ENCODE measurements at regions not wholly inside any gene's neighbourhood (a gene's known extent, or its start where the extent isn't known, plus 50 kb on each side); places are given as distances from the start of the nearest gene placed in this dataset.
"Not testable (repeated sequence)": the region's sequence is repeated elsewhere in the genome, so short reads cannot be mapped to it uniquely, and the experiment has no call there.

DNA sequence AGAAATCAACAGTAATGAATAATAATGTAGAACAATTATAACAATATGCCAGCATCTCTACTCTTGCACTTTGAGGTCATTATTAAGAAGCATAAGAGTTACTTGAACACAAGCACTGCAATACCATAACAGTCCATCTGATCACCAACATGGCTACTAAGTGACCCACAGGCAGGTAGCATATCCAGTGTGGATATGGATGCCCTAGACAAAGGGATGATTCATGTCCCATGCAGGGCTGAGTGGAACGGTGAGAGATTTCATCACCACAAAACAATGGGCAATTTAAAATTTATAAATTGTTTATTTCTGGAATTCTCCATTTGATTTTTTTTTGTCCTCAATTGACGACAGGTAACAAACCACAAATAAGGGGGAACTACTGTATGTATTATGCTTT is 107.7 kb upstream of the TSC22D2 start:
- DNase-seq, result no peak

DNA sequence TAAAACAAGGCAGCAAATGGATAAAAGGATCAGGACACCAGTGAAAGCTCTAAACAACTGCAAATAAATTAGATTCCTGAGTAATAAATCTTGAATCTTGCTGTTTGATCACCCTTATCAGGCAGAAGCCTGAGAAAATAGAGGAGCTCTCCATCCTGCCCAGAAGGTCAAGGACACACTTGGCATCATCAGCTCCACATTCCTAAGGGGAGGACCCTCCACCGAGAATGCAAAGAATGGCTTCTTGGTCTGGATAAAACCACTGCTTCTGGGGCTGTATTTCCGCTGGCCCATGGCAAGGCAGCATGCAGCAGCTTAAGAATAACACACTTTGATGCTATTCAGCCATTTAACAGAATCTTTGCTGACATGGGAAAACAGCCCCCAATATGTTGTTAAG is 108.9 kb upstream of the TSC22D2 start:
- no peak for DNase-seq

DNA sequence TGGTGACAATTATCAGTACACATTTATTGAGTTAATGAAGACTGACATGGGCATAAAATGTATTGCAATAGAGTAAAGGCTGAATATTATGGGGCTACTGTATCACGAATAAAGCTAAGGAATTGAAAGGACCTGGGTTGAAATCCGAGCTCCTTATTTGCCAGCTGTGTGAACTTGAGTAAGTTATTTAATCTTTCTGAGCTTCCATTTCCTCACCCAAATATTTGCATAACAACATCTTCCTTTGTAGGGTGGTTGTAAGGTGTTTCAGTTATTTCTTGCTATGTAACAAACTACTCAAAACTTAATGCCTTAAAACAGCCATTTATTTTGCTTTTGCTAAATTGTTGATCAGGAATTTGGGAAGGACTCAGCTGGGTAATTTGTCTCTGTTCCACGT is 111.1 kb upstream of the TSC22D2 start:
- no peak for DNase-seq

DNA sequence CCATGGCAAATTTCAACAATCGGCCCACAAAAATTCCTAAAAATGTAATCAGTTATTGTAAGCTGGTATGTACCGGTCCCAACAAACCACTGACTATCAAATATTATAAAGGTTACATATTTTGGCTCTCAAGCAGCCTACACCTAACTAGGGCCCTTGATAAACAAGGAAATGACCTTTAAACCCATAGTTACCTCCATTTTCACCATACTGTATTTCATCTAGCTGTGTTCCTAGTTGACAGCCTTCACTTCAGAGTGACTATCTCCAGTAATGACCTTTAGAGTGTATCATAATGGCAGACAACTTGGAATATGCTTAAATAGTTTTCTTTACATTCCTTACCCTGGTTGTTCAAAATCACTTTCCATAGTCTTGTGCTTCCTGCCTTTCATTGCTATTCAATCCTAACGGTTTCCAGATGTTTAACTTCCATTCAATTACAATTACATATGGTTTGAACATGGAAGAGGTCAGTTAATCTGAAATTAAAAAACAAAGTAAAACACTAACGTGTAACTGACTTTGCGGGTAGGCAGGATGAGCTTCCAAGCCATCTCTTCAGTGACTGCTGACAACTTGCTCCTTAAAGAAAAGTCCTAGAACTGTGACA is 111.9 kb upstream of the TSC22D2 start:
- DNase-seq, result no peak

DNA sequence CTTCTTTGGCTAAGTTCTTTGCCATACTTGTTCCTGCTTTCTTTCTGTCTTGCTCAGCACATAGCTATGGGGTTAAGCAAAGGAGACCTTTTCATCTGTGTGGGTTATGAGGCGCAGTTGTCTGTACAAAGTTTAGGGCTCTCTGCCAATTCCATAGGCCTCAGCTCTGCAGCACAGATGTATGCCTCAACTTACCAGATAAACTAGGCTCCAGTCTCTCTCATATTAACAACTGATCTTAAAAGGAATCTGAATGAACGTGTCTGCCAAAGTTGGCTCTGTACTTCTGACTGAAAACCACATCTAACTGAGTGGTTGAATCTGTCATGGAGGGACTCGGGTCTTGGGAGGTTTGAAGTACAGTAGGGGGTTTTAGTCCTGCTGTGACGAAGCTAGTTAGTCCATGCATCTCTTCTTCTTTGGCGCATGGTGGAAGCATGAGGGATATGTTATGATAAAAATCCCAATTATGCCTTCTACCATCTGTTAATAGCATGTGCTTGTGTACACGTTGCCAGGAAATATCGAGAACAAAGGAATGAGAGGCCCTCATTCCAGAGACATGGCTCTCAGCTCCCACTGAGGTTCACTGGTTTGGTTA is 114.6 kb upstream of the TSC22D2 start:
- DNase-seq, result no peak

DNA sequence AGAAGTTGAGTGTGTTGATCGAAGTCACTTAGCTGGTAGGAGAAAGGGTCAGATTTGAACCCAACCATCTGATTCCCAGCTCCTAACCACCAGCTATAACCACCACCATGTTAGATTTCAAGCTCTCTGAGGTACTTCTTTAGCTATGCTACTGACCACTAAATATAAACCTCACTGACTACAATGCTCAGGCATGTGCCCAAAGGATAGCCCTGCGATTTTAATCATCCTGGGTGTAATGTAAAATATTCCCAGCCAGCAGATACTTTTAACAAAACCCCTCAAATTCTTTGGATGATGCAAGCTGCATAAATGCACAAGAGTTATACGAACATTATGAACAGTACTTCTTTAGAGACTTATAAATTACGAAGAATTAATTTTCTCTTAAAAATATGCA is 115.2 kb upstream of the TSC22D2 start:
- DNase-seq, result no peak

DNA sequence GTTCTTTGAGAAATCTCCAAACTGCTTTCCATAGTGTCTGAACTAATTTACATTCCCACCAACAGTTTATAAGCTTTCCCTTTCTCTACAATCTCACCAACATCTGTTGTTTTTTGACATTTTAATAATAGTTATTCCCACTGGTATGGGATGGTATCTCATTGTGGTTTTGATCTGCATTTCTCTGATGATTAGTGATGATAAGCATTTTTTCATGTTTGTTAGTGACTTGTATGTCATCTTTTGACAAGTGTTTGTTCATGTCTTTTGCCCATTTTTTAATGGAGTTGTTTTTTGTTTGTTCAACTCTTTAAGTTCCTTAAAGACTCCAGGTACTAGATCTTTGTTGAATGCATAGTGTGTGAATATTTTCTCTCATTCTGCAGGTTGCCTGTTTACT is 116.6 kb upstream of the TSC22D2 start:
- no peak for DNase-seq

DNA sequence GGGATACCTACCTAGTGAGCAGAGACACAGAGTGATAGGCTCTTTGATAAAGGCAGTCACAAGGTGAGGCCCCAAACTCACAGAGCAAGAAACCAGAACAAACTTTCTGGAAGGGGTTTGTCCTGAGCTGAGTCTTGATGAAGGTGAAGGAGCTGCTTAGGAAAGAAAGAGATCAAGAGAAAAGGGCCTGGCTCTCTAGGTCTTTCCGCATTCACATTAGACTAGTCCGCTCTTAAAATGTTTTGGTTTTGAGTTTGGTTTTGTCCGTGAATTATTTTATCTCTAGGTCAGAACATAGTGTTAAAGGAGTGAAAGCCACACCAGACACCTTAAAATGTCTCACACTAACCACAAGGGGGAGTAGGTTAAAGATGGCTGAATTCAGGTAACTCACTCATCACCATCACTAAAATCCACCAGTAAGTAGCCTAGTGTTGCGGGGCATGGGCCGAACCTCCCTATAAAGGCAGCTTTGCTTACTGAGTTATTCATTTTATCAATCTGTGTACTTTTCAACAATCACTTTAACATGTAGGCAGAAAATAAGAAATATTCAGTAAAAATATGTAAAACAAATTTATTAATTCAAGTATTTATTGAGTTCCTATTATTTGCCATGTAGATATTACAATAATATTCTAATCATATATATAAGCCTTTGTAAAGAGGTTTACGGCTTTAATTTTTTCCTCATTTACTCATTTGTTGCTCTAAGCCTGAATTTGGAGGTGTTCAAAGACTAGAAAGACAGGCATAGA is 121.5 kb upstream of the TSC22D2 start:
- no peak for DNase-seq

DNA sequence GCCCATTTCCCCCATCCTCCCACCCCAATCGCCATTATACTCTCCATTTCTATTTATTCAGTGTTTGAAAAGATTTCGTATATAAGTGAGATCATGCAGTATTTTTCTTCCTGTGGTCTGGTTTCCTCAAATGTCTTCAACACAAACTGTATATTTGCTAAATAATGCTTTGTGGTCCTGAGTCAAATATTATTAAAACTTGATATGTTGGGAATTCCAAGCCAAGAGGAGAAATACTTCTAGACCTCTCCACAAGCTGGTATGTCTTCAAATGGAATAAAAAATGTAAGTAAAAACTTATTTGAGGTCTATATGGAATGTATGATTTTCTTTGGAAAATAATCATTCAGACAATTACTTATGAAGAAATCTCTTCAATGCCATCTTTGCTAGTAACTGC is 122.5 kb upstream of the TSC22D2 start:
- no peak for DNase-seq

DNA sequence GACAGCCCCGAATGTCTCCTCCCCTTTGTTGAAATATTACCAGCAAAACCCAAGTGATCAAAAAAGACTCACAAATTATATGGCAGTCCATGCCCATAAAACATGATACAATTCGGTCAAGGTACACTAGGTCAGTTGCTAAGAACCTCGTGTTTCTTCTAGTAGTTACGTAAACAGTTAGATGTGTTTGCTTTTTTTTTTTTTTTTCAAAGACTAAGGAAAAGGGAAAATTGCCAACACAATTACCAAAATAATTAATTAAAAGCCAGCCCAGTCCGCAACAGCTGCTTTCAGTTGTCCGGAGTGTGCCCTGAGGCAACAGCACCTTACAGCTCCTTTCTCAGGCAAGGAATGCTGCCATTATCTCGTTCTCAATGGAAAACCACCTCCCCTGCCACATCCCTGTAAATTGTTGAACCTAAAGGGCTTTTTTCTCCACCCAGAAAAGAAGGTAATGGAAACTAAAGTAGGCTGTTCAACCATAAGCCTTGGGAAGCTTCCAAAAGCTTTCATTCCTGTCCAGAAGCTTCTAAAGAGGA is 129.2 kb upstream of the TSC22D2 start:
- no peak for DNase-seq

DNA sequence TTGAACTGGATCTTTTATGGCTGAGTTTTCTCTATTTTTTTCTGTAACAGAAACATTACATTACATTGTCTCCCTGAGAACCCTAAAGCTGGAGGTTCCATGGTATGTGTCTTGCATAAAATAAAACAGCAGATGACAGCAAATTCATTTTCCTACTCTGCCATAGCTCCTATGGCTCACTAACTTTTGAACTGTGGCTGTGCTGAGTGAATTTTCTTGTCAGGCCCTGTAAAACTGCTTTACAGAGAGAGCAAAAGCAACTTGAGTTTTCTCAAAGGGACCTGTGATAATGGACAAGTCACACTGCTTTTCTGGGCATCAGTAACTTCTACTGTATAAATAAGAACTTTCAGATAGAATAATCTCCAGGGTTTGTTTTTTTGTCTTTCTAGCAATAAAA is 129.9 kb upstream of the TSC22D2 start:
- no peak for DNase-seq

DNA sequence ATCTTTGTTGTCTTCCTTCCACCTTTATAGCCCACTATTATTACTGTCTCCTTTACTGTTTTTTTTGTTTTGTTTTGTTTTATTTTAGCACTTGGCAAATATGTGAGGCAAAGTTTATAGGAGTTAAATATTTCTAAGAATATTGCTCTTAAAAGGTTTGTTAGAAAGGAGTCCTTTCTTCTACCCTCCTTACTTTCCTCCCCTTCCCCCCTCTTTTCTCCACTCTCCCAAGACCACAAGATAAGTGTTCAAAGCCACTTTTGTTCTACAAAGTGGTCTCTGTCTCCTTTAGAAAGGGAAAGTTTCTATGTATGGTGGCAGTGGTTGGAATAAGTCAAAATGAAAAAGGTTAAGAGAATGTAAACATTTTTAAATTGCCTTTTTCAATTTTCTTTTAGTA is 130.7 kb upstream of the TSC22D2 start:
- DNase-seq, result no peak

DNA sequence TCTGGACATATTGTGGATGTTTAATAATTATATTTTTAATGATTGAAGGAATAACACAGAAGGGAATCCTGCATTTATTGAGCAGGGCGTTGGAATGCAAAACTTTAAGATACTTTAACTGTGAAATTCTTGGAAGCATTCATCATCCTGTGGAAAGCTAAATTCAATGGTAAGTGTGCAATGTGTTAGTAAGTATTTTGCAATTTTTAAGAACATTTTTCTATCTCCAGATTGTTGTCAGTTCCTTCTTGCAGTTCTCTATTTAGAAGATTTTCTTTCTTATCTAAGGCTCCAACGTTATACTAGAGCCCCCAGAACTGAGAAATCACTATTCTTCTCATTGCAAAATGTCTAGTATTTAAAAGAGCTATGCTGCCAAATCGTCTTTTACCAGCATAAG is 132.2 kb upstream of the TSC22D2 start:
- DNase-seq, result no peak

DNA sequence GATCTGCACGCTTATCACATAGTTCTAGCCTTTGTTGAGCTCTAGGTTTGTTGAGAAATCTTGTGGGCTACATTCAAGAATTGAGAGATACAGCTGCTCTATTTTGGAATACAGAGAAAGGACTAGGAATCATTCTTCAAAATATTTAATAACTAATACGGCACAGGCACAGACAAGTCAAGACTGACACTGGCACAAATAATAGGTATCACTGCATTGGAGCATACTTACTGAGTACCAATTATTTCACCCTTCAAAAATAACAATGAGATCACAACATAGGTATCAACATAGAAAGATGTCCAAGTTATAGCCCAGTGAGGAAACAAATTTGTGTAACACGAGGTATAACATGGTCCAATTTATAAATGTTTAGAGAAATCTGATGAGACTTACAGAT is 133.7 kb upstream of the TSC22D2 start:
- no peak for DNase-seq

DNA sequence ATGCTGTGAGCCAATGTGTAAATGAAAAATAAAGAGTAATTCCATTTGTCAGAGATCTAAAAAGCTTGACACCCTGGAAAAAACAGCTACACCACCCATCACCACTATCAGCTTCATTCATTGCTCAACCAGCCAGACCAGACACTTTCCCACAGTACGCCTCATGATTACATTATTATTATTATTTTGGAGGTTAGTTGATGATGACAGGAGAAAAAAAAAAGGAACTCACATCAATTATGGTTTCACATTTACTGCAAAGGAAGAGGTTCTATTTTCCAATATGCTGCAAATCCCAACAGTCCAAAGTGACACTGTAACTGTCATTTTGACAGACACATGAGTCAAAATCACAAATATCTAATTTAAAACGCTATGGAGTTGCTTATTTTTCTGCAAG is 134.7 kb upstream of the TSC22D2 start:
- DNase-seq, result no peak

DNA sequence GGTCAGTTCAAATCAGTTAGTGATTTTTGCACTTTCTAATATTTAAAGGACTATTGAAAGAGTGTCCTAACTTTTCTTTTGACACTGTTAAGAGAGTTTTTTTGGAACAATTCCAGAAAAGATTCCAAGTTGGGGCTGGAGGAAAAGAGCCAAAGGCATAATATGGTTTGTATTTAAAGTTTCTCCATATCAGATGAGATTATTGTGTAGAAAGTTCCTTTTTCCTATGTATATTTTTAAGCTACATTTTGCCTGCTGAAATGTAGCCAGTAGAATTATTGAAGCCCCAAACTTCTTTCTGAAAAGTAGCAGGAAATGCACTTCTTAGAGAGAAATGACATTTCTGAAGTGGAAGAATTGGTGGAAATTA is 136.5 kb upstream of the TSC22D2 start:
- DNase-seq, result no peak

DNA sequence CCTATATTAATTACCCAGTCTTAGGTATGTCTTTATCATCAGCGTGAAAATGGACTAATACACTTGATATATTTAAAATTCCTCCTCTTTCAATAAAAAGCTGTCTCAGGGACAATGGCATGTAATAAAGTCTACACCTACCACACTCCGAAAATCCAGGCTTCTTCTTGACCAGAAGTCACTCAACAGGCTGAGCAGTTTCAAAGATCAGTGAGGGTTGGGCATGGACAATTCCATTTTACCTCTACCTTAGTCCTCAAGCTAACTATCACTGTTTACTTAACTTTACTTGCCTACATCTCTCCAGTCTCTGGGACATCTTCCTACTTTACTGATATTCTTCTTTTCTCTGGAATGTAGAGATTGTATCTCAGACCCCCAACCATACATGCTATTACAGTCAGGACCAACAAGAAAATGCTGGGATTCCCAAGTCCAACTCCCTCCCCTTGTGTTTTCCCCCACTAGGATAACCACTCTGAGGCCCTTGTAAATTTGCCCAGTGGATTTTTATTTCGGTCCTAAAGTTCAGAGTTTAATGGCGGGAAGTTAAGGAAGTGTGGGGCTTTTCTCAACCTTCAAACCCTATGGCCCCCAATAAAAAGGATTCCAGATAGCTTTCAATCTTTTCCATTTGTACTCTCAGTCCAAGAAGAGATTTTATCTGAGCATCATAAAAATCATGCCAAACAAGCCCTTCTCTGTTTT is 137.1 kb upstream of the TSC22D2 start:
- DNase-seq, result no peak

DNA sequence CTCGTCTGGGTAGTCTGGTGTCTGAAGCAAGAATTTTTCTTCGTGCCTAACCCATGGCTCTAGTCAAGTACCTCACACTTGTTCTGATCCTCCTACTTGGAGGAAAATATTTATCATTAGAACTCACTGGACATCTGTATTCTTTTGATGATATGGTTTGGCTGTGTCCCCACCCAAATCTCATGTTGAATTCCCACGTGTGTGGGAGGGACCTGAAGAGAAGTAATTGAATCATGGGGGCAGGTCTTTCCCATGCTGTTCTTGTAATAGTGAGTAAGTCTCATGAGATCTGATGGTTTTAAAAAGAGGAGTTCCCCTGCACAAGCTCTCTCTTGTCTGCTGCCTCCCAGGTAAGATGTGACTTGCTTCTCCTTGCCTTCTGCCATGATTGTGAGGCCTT is 137.7 kb upstream of the TSC22D2 start:
- DNase-seq, result not testable (repeated sequence)

DNA sequence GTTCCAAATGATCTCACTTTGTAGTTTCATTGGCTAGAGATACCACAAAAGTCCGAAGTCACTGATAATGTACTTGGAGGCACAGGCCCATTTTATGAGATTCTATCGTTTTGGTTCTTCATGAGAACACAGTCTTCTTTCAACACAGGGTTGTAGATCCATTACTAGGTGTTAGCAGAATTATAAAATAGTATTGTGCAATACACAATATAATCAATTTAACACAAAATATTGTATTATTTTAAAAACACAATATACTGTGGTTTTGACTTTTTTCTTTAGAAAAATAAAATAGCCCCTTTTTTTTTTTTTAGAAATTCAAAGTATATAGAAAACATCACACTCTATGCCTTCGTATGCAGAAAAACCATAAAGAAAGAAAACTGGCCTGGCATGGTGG is 138.6 kb upstream of the TSC22D2 start:
- no peak for DNase-seq

DNA sequence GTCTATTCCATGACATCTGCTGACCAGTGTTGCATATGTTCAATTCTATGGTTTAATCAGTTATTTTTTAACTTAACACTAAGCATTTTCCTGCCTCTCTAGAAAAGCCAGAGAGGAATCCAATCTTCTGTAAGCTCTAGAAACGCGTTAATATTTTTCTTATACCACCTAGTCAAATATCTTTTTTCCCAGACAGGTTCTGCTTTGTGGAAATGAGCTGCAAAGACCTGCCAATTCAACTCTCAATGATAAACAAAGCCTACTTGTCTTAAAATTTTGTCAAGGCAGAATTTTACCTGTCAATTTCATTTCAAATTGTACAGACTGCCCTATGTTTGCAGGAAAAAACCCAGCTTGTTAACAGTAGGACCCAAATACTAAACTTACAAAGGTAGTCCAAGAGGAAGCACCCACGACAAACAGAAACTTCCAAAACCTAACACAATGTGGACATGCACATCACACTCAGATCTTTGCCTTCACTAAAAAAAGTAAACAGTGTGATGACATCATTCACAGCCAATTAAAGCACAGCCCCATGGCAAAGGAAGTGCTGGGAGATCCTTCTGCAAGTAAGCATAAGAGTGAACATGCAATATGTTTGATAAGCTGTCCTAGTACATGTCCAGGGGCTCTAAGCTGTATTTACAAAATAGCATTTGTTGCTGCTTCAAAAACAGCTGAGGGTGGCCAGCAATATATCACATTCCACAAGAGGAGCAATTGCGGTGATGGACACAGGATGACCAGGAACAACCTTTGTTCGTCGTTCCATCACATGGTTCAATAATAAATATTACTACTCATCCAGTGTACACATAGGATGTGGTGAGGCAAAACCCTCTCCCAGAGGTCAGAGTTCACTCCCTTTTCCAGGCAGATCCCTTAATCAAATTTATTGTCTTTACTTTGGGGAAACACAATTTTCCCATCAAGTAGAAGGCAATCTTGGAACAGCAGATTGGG is 139.4 kb upstream of the TSC22D2 start:
- DNase-seq, result no peak

DNA sequence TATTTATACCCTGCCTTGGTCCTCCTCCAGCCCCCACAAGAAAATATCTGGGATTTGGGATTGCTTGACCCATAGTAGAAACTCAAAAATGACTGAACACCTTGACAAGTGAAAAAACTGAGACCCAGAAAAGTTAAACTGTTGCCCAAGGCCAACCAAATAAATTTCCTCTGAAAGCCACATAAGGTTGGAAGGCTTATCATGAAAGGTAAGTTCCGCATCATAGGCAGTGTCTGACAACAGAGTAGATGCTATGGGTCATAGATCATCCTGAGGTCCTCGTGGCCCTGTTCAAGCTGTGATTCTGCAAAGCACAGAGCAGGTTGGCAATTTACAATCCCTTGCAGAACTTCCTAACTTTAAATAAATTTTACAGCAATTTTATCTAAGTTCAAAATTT is 140.8 kb upstream of the TSC22D2 start:
- DNase-seq, result no peak

DNA sequence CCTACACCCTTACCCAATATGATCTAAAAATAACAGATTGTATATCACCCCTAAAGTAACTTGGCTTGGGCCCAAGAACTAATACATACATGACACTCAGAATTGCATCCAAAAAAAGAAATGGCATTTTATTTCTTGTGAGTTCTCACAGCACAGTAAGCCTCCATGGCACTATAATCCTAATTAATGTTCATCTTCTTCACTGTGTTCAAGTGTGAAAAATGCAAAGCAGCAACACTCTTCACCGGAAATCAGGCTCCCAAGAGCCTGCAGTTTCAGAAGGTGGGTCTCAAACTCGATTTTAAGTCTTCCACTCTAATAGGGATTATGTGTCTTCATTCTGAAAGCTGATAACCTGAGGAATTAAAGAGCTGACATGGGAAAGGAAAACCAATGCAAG is 142.8 kb upstream of the TSC22D2 start:
- no peak for DNase-seq
